Stimulated activated memory B cell treated with anti-CD40 and anti-IgM and Interleukin-4, amounts not matched to agents 10 μg/mL and 1 μg/mL and 100 μg/mL, for 72 hours (primary cell): ENCODE measurements at regions not wholly inside any gene's neighbourhood (a gene's known extent, or its start where the extent isn't known, plus 50 kb on each side); places are given as distances from the start of the nearest gene placed in this dataset.
"Not testable (repeated sequence)": the region's sequence is repeated elsewhere in the genome, so short reads cannot be mapped to it uniquely, and the experiment has no call there.

Source experiments
- ATAC-seq: fragments of 150-1000 bp; cut with Tn5 transposase; 2 replicates; pipeline ENCODE4 v1.10.0; 2021
- H3K27ac Mint-ChIP-seq: one replicate; pipeline ENCODE4 v1.8.0; 2022; ENCODE audit warnings: mild to moderate bottlenecking, mixed read lengths
- H3K27me3 Mint-ChIP-seq: one replicate; pipeline ENCODE4 v1.8.0; 2022; ENCODE audit warnings: mixed read lengths
- H3K36me3 Mint-ChIP-seq: one replicate; pipeline ENCODE4 v1.8.0; 2022; ENCODE audit warnings: mixed read lengths
- H3K4me1 Mint-ChIP-seq: one replicate; pipeline ENCODE4 v1.8.0; 2022; ENCODE audit warnings: mixed read lengths
- H3K4me3 Mint-ChIP-seq: one replicate; pipeline ENCODE4 v1.8.0; 2022; ENCODE audit warnings: mild to moderate bottlenecking, moderate library complexity, mixed read lengths
- H3K9me3 Mint-ChIP-seq: one replicate; pipeline ENCODE4 v1.8.0; 2022; ENCODE audit warnings: mixed read lengths

GRCh38 chr21:34278451-34278850 lies 85.4 kb upstream of the KCNE2 start:
- Mint-ChIP-seq H3K9me3 (no peaks in the 10 kb centered on the region), H3K27ac (no peak overlapping the region), H3K36me3 (no peaks in the 10 kb centered on the region), H3K4me3 (no peak overlapping the region), H3K4me1 (peaks cover 8% of the 10 kb centered on the region), H3K27me3 (peaks cover 20% of the 10 kb centered on the region)
- ATAC-seq, result no peak

GRCh38 chr21:34279285-34279684 lies 84.5 kb upstream of the KCNE2 start:
- ATAC-seq, result no peak
- Mint-ChIP-seq H3K27me3 (peaks cover 13% of the 10 kb centered on the region), H3K36me3 (no peaks in the 10 kb centered on the region), H3K27ac (no peak overlapping the region), H3K4me3 (no peak overlapping the region), H3K4me1 (peaks cover 8% of the 10 kb centered on the region), H3K9me3 (no peaks in the 10 kb centered on the region)

- peaks cover 13% of the 10 kb centered on the region for H3K27me3 Mint-ChIP-seq
- no peak for ATAC-seq
- H3K4me1 Mint-ChIP-seq, result peaks cover 8% of the 10 kb centered on the region
- no peak overlapping the region for H3K4me3 Mint-ChIP-seq
- H3K36me3 Mint-ChIP-seq, result no peaks in the 10 kb centered on the region
- H3K9me3 Mint-ChIP-seq, result no peaks in the 10 kb centered on the region
- H3K27ac Mint-ChIP-seq, result no peak overlapping the region
Observed at GRCh38 chr21:34279883-34280282, 83.9 kb upstream of the KCNE2 start.

- H3K27me3 Mint-ChIP-seq, result peaks cover 13% of the 10 kb centered on the region
- no peak for ATAC-seq
- peaks cover 8% of the 10 kb centered on the region for H3K4me1 Mint-ChIP-seq
- no peaks in the 10 kb centered on the region for H3K36me3 Mint-ChIP-seq
- H3K4me3 Mint-ChIP-seq, result no peak overlapping the region
- no peaks in the 10 kb centered on the region for H3K9me3 Mint-ChIP-seq
- no peak overlapping the region for H3K27ac Mint-ChIP-seq
Observed at GRCh38 chr21:34280389-34280795, 83.4 kb upstream of the KCNE2 start.

- H3K4me3 Mint-ChIP-seq, result no peak overlapping the region
- no peak overlapping the region for H3K27ac Mint-ChIP-seq
- no peaks in the 10 kb centered on the region for H3K36me3 Mint-ChIP-seq
- peaks cover 8% of the 10 kb centered on the region for H3K4me1 Mint-ChIP-seq
- peaks cover 13% of the 10 kb centered on the region for H3K27me3 Mint-ChIP-seq
- no peak for ATAC-seq
- H3K9me3 Mint-ChIP-seq, result peaks cover under 1% of the 10 kb centered on the region
Observed at GRCh38 chr21:34280959-34281358, 82.8 kb upstream of the KCNE2 start.

GRCh38 chr21:34282223-34282622 lies 81.6 kb upstream of the KCNE2 start:
- H3K9me3 Mint-ChIP-seq, result peaks cover 8% of the 10 kb centered on the region
- no peaks in the 10 kb centered on the region for H3K36me3 Mint-ChIP-seq
- ATAC-seq, result no peak
- no peaks in the 10 kb centered on the region for H3K4me1 Mint-ChIP-seq
- H3K27ac Mint-ChIP-seq, result no peak overlapping the region
- no peak overlapping the region for H3K4me3 Mint-ChIP-seq
- peaks cover 2% of the 10 kb centered on the region for H3K27me3 Mint-ChIP-seq

- no peaks in the 10 kb centered on the region for H3K4me1 Mint-ChIP-seq
- ATAC-seq, result no peak
- peaks cover 22% of the 10 kb centered on the region for H3K9me3 Mint-ChIP-seq
Observed at GRCh38 chr21:34284666-34285065, 79.1 kb upstream of the KCNE2 start.

GRCh38 chr21:34288042-34288441 lies 75.8 kb upstream of the KCNE2 start:
- not testable (repeated sequence) for H3K27me3 Mint-ChIP-seq, H3K27ac Mint-ChIP-seq, H3K36me3 Mint-ChIP-seq, H3K4me3 Mint-ChIP-seq, H3K4me1 Mint-ChIP-seq, ATAC-seq
- peaks cover 22% of the 10 kb centered on the region for H3K9me3 Mint-ChIP-seq

More at GRCh38 chr21:34284666-34285065, 79.1 kb upstream of the KCNE2 start:
- H3K27ac Mint-ChIP-seq, result no peak overlapping the region
- no peaks in the 10 kb centered on the region for H3K36me3 Mint-ChIP-seq
- H3K27me3 Mint-ChIP-seq, result no peaks in the 10 kb centered on the region
- H3K4me3 Mint-ChIP-seq, result no peak overlapping the region

- Mint-ChIP-seq H3K27me3 (no peaks in the 10 kb centered on the region), H3K27ac (no peak overlapping the region), H3K4me3 (no peak overlapping the region), H3K36me3 (no peaks in the 10 kb centered on the region), H3K4me1 (no peaks in the 10 kb centered on the region), H3K9me3 (peaks cover 22% of the 10 kb centered on the region)
- ATAC-seq, result no peak
Observed at GRCh38 chr21:34289856-34290255, 74.0 kb upstream of the KCNE2 start.

GRCh38 chr21:34296878-34297277 lies 66.9 kb upstream of the KCNE2 start:
- ATAC-seq, result no peak
- H3K36me3 Mint-ChIP-seq, result no peaks in the 10 kb centered on the region
- H3K27me3 Mint-ChIP-seq, result no peaks in the 10 kb centered on the region
- no peak overlapping the region for H3K27ac Mint-ChIP-seq
- H3K4me1 Mint-ChIP-seq, result no peaks in the 10 kb centered on the region
- peaks cover 2% of the 10 kb centered on the region for H3K9me3 Mint-ChIP-seq
- H3K4me3 Mint-ChIP-seq, result no peak overlapping the region

GRCh38 chr21:34298534-34299167 lies 65.2 kb upstream of the KCNE2 start:
- H3K4me1 Mint-ChIP-seq, result no peaks in the 10 kb centered on the region
- ATAC-seq, result no peak
- no peaks in the 10 kb centered on the region for H3K27me3 Mint-ChIP-seq

GRCh38 chr21:34299168-34299539 lies 64.7 kb upstream of the KCNE2 start:
- no peak overlapping the region for H3K27ac Mint-ChIP-seq
- H3K4me3 Mint-ChIP-seq, result no peak overlapping the region
- no peak for ATAC-seq
- no peaks in the 10 kb centered on the region for H3K27me3 Mint-ChIP-seq
- H3K4me1 Mint-ChIP-seq, result no peaks in the 10 kb centered on the region
- H3K36me3 Mint-ChIP-seq, result no peaks in the 10 kb centered on the region
- peaks cover 2% of the 10 kb centered on the region for H3K9me3 Mint-ChIP-seq

More at GRCh38 chr21:34298534-34299167, 65.2 kb upstream of the KCNE2 start:
- no peaks in the 10 kb centered on the region for H3K36me3 Mint-ChIP-seq
- H3K4me3 Mint-ChIP-seq, result no peak overlapping the region
- H3K9me3 Mint-ChIP-seq, result peaks cover 2% of the 10 kb centered on the region
- no peak overlapping the region for H3K27ac Mint-ChIP-seq

- H3K36me3 Mint-ChIP-seq, result no peaks in the 10 kb centered on the region
- ATAC-seq, result no peak
- no peak overlapping the region for H3K4me3 Mint-ChIP-seq
- no peaks in the 10 kb centered on the region for H3K4me1 Mint-ChIP-seq
- H3K9me3 Mint-ChIP-seq, result peaks cover 2% of the 10 kb centered on the region
- H3K27me3 Mint-ChIP-seq, result peaks cover 9% of the 10 kb centered on the region
- H3K27ac Mint-ChIP-seq, result no peak overlapping the region
Observed at GRCh38 chr21:34302521-34302920, 61.3 kb upstream of the KCNE2 start.

- H3K4me1 Mint-ChIP-seq, result no peaks in the 10 kb centered on the region
- H3K27ac Mint-ChIP-seq, result no peak overlapping the region
- peaks cover 2% of the 10 kb centered on the region for H3K9me3 Mint-ChIP-seq
- no peak overlapping the region for H3K4me3 Mint-ChIP-seq
- no peaks in the 10 kb centered on the region for H3K36me3 Mint-ChIP-seq
- ATAC-seq, result no peak
- H3K27me3 Mint-ChIP-seq, result peaks cover 16% of the 10 kb centered on the region
Observed at GRCh38 chr21:34305605-34306604, 57.9 kb upstream of the KCNE2 start.

GRCh38 chr21:34307991-34308532 lies 55.7 kb upstream of the KCNE2 start:
- no peak for ATAC-seq
- Mint-ChIP-seq H3K4me3 (no peak overlapping the region), H3K27me3 (peaks cover 25% of the 10 kb centered on the region), H3K36me3 (no peaks in the 10 kb centered on the region), H3K4me1 (no peaks in the 10 kb centered on the region), H3K9me3 (no peaks in the 10 kb centered on the region), H3K27ac (no peak overlapping the region)
